Inflammatory macrophage (primary cell): ENCODE measurements at regions not wholly inside any gene's neighbourhood (a gene's known extent, or its start where the extent isn't known, plus 50 kb on each side); places are given as distances from the start of the nearest gene placed in this dataset.

Experiments used
- DNase-seq, 2 donors: peaks; one replicate each; pipeline ENCODE4 v3.0.0-alpha.2; 2020 to 2022

GRCh38 chr15:85984241-85984640 lies 95.4 kb upstream of the AGBL1 start:
- DNase-seq, result no peak

GRCh38 chr15:85986116-85986515 lies 93.6 kb upstream of the AGBL1 start:
- DNase-seq, result no peak

GRCh38 chr15:85986741-85987140 lies 92.9 kb upstream of the AGBL1 start:
- DNase-seq, result no peak

- DNase-seq, result no peak
These were observed 90.9 kb upstream of the AGBL1 start for GRCh38 chr15:85988741-85989140.

- no peak for DNase-seq
These were observed 87.4 kb upstream of the AGBL1 start for GRCh38 chr15:85992224-85992623.

GRCh38 chr15:85993116-85993515 lies 86.6 kb upstream of the AGBL1 start:
- DNase-seq, result no peak

- DNase-seq, result no peak
These were observed 82.1 kb upstream of the AGBL1 start for GRCh38 chr15:85997618-85998017.

- no peak for DNase-seq
These were observed 80.0 kb upstream of the AGBL1 start for GRCh38 chr15:85999658-86000057.

GRCh38 chr15:86001200-86001599 lies 78.5 kb upstream of the AGBL1 start:
- DNase-seq, result no peak

GRCh38 chr15:86002444-86002843 lies 77.2 kb upstream of the AGBL1 start:
- no peak for DNase-seq

GRCh38 chr15:86004061-86004460 lies 75.6 kb upstream of the AGBL1 start:
- DNase-seq, result no peak

GRCh38 chr15:86006546-86006945 lies 73.1 kb upstream of the AGBL1 start:
- DNase-seq, result no peak

- DNase-seq, result no peak
These were observed 69.9 kb upstream of the AGBL1 start for GRCh38 chr15:86009727-86010126.

- DNase-seq, result no peak
These were observed 69.3 kb upstream of the AGBL1 start for GRCh38 chr15:86010398-86010797.

- DNase-seq, result no peak
These were observed 68.8 kb upstream of the AGBL1 start for GRCh38 chr15:86010891-86011290.

GRCh38 chr15:86014016-86014415 lies 65.7 kb upstream of the AGBL1 start:
- DNase-seq, result no peak

GRCh38 chr15:86016750-86017149 lies 62.9 kb upstream of the AGBL1 start:
- no peak for DNase-seq

- no peak for DNase-seq
These were observed 61.0 kb upstream of the AGBL1 start for GRCh38 chr15:86018679-86019078.

- no peak for DNase-seq
These were observed 58.1 kb upstream of the AGBL1 start for GRCh38 chr15:86021281-86022264.

GRCh38 chr15:86028961-86029360 lies 50.7 kb upstream of the AGBL1 start:
- DNase-seq, result no peak
